Omental fat pad (tissue), 3 donors: ENCODE measurements at regions not wholly inside any gene's neighbourhood (a gene's known extent, or its start where the extent isn't known, plus 50 kb on each side); places are given as distances from the start of the nearest gene placed in this dataset.

Source experiments
- ATAC-seq: fragments of 150-250 bp; one replicate; pipeline ENCODE4 v1.9.1; 2016; ENCODE audit warnings: mild to moderate bottlenecking, moderate library complexity; ENCODE audit not compliant: low FRiP score
- DNase-seq: peaks from one replicate; pipeline ENCODE4 v3.0.0-alpha.2; 2019; ENCODE audit warnings: low spot score
- TF ChIP-seq, protein P1 (sequence below), 3 donors: fragments of 450-650 bp; IDR thresholded peaks; one replicate each; pipeline ENCODE4 v1.5.1; 2016 to 2017; ENCODE audit warnings: antibody characterized with exemption in 3 of 3, mild to moderate bottlenecking in 3 of 3, moderate library complexity in 2 of 3

- no peak for DNase-seq
- no peak for ATAC-seq
- TF ChIP-seq, protein P1, sequence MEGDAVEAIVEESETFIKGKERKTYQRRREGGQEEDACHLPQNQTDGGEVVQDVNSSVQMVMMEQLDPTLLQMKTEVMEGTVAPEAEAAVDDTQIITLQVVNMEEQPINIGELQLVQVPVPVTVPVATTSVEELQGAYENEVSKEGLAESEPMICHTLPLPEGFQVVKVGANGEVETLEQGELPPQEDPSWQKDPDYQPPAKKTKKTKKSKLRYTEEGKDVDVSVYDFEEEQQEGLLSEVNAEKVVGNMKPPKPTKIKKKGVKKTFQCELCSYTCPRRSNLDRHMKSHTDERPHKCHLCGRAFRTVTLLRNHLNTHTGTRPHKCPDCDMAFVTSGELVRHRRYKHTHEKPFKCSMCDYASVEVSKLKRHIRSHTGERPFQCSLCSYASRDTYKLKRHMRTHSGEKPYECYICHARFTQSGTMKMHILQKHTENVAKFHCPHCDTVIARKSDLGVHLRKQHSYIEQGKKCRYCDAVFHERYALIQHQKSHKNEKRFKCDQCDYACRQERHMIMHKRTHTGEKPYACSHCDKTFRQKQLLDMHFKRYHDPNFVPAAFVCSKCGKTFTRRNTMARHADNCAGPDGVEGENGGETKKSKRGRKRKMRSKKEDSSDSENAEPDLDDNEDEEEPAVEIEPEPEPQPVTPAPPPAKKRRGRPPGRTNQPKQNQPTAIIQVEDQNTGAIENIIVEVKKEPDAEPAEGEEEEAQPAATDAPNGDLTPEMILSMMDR (IDR thresholded peaks at IDR 0.05) = no peak
These were observed 285.0 kb downstream of the DMRT2 start for GRCh38 chr9:1335174-1335573.

DNA sequence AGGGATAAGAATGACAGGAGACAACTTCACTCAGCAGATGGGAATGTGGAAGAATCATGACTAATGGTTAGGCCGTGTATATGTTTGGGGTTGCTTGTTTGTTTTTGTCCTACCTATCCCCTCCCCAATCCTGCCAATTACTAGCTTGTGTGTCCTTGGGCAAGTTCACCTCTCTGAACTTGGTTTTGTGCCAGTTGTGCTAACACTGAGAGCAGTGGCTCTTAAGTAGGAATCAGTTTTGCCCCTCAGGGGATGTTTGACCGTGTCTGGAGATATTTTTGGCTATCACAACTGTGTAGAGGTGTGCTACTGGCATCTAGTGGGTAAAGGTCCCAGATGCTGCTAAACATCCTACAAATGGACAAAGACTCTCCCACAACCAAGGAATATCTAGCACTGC is 287.0 kb downstream of the DMRT2 start:
- no peak for DNase-seq
- TF ChIP-seq, protein P1 (IDR thresholded peaks at IDR 0.05) = no peak
- no peak for ATAC-seq

DNA sequence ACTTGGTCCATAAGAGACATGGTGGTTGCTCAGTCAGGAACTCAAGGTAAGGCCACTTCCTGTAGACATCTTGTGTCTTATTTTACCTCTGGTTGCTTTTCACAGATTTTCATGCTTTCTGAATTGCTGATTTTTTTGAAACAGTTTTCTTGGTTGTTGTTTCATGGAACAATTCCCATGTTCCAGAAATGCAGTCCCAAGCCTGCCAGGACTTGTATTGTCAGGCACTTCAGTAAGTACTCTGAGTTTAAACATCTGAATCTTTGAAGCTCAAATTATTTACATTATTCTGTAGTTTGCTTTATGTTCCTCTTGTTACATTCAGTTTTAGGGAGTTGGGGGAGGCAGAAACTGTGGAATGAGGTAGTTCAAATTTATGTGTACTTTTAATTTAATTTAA is 290.2 kb downstream of the DMRT2 start:
- TF ChIP-seq, protein P1 (IDR thresholded peaks at IDR 0.05) = no peak
- ATAC-seq = no peak
- no peak for DNase-seq

DNA sequence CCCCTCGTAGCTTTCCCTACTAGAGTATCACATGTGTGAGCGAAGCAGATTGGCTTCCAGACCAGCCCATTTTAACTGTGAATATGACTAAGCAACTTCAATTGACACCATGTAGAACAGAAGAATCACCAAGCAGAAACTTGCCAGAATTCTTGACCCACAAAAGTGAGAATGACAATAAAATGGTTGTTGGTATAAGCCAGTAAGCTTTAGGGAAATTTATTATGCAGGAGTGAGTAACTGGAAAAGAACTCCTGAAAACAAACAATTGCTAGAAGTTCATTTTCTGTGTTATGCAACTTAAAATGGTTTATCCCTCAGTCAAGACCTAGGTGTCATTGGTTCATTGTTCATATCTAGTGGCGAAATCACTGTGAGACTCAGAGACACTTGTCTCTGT is 303.1 kb downstream of the DMRT2 start:
- ATAC-seq (no peak), DNase-seq (no peak)
- TF ChIP-seq, protein P1 (IDR thresholded peaks at IDR 0.05) = no peak

DNA sequence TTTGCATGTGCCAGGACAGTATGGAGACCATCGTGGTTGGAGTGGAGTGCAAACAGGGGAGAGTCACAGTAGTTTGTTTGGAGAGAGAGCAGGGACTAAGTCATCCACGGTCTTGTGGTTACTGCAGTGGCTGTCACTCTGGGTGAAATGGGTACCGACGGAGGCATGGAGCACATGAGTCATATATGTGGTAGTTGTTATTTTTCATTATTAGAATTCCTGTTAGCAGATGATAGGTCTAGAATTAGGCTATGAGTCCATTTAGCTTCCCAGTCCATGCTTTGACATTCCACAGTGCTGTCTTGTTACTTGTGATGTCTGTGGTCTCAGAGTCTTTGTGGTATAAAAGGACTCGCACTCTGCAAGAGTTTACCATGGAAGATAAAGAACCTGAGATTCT is 303.9 kb downstream of the DMRT2 start:
- TF ChIP-seq, protein P1 (IDR thresholded peaks at IDR 0.05) = no peak
- ATAC-seq (no peak), DNase-seq (no peak)

DNA sequence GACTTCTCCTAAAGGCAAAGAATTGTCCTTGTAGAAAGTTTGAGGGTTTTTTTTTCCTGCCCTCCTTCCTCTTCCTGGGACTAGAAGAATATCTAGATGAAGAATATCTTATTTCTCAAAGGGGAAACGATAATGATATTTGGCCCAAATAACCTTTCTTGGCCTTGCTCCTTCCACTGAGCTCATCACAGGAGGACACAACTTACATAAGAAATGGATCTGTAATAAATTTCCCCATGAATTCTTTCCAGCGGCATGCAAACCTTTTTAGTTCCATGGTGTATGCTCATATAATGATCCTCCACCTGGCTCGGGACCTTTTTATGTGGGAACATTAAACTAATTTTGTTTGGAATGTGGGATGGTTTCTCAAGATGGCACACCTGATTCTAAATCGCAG is 304.4 kb downstream of the DMRT2 start:
- ATAC-seq (no peak), DNase-seq (no peak)
- TF ChIP-seq, protein P1 (IDR thresholded peaks at IDR 0.05) = no peak

DNA sequence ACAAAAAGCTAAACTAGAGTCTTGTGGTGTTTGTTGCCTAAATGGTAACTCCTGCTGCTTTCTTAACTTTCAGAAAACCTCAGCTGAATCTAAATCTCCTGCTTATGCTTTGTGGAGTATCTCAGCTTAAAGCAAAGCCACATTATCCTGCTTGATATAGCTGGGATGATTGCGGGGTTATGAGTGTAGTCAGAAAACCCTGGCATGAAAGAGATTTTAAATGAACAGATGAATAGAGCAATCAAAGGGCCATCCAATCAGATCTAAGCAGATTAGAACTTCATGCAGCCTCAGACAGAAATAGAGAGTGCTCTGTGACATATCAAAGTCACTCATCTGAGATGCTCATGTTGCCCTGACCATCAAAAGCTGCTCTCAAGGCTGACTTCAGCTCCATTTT is 305.5 kb downstream of the DMRT2 start:
- ATAC-seq = no peak
- TF ChIP-seq, protein P1 (IDR thresholded peaks at IDR 0.05) = no peak
- DNase-seq = no peak
